ENCODE measurements at regions not wholly inside any gene's neighbourhood (a gene's known extent, or its start where the extent isn't known, plus 50 kb on each side); places are given as distances from the start of the nearest gene placed in this dataset.

DNA sequence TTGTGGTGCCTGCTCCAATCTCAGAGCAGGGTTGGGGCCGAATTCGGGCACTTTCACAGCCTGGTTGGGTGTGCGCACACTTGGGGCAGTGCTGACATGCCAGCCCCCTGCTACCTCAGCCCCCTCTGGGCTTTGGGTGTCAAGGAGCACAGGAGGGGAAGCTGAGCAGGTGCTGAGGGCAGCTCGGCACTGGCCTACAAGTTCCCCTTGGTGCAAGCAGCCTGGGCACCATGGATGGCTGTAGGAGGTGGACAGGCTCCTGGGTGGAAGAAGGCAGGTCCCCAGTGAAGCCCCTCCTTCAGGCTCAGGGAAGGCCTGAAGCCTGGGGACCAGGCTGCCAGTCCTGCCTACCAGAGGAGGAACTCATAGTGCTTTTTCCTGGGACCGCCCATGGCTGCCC, 326.6 kb downstream of the NDFIP2 start:
- no peaks in the 10 kb centered on the region for H3K36me3 ChIP-seq (ENCODE audit: insufficient read depth, low read length)
- DNase-seq (ENCODE audit: insufficient read length, low spot score, missing footprints): no peak

GRCh38 chr13:79806821-79807220, 325.9 kb downstream of the NDFIP2 start:
- Histone ChIP-seq H3K79me2 (ENCODE audit: insufficient read depth, low read length) (no peaks in the 10 kb centered on the region), H3K9me3 (ENCODE audit: low read depth, low read length) (no peaks in the 10 kb centered on the region), H3K27ac (ENCODE audit: low read depth, low read length) (no peak overlapping the region), H3K4me2 (ENCODE audit: insufficient read depth, low read length) (no peak overlapping the region), H3K36me3 (ENCODE audit: insufficient read depth, low read length) (no peaks in the 10 kb centered on the region), H3K4me3 (ENCODE audit: insufficient read depth, low read length) (no peak overlapping the region), H4K20me1 (ENCODE audit: insufficient read depth, low read length) (no peaks in the 10 kb centered on the region), H3K27me3 (ENCODE audit: insufficient read depth, low read length) (no peaks in the 10 kb centered on the region), H2AFZ (ENCODE audit: low read length) (no peak overlapping the region), H3K4me1 (ENCODE audit: insufficient read depth, low read length) (peaks cover 10% of the 10 kb centered on the region)
- DNase-seq (ENCODE audit: insufficient read length, low spot score, missing footprints): no peak
- TF ChIP-seq, protein P1, sequence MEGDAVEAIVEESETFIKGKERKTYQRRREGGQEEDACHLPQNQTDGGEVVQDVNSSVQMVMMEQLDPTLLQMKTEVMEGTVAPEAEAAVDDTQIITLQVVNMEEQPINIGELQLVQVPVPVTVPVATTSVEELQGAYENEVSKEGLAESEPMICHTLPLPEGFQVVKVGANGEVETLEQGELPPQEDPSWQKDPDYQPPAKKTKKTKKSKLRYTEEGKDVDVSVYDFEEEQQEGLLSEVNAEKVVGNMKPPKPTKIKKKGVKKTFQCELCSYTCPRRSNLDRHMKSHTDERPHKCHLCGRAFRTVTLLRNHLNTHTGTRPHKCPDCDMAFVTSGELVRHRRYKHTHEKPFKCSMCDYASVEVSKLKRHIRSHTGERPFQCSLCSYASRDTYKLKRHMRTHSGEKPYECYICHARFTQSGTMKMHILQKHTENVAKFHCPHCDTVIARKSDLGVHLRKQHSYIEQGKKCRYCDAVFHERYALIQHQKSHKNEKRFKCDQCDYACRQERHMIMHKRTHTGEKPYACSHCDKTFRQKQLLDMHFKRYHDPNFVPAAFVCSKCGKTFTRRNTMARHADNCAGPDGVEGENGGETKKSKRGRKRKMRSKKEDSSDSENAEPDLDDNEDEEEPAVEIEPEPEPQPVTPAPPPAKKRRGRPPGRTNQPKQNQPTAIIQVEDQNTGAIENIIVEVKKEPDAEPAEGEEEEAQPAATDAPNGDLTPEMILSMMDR (IDR thresholded peaks at IDR 0.05; ENCODE audit: extremely low read depth, low read depth, low read length): no peak

More for the DNA sequence above, 326.6 kb downstream of the NDFIP2 start:
- Histone ChIP-seq H4K20me1 (ENCODE audit: insufficient read depth, low read length) (no peaks in the 10 kb centered on the region), H2AFZ (ENCODE audit: low read length) (no peak overlapping the region), H3K4me1 (ENCODE audit: insufficient read depth, low read length) (peaks cover 10% of the 10 kb centered on the region), H3K4me2 (ENCODE audit: insufficient read depth, low read length) (no peak overlapping the region), H3K9me3 (ENCODE audit: low read depth, low read length) (no peaks in the 10 kb centered on the region), H3K27me3 (ENCODE audit: insufficient read depth, low read length) (no peaks in the 10 kb centered on the region), H3K27ac (ENCODE audit: low read depth, low read length) (no peak overlapping the region), H3K79me2 (ENCODE audit: insufficient read depth, low read length) (no peaks in the 10 kb centered on the region), H3K4me3 (ENCODE audit: insufficient read depth, low read length) (no peak overlapping the region)
- TF ChIP-seq, protein P1 (IDR thresholded peaks at IDR 0.05; ENCODE audit: extremely low read depth, low read depth, low read length): no peak

- no peaks in the 10 kb centered on the region for H3K79me2 ChIP-seq (ENCODE audit: insufficient read depth, low read length)
- H3K27ac ChIP-seq (ENCODE audit: low read depth, low read length): no peak overlapping the region
- H3K36me3 ChIP-seq (ENCODE audit: insufficient read depth, low read length): no peaks in the 10 kb centered on the region
- H3K9me3 ChIP-seq (ENCODE audit: low read depth, low read length): no peaks in the 10 kb centered on the region
- no peaks in the 10 kb centered on the region for H3K27me3 ChIP-seq (ENCODE audit: insufficient read depth, low read length)
- H3K4me1 ChIP-seq (ENCODE audit: insufficient read depth, low read length): peaks cover under 1% of the 10 kb centered on the region
- no peak for DNase-seq (ENCODE audit: insufficient read length, low spot score, missing footprints)
- no peaks in the 10 kb centered on the region for H4K20me1 ChIP-seq (ENCODE audit: insufficient read depth, low read length)
- H3K4me3 ChIP-seq (ENCODE audit: insufficient read depth, low read length): no peak overlapping the region
- TF ChIP-seq, protein P1 (IDR thresholded peaks at IDR 0.05; ENCODE audit: extremely low read depth, low read depth, low read length): no peak
- H3K4me2 ChIP-seq (ENCODE audit: insufficient read depth, low read length): no peak overlapping the region
- no peak overlapping the region for H2AFZ ChIP-seq (ENCODE audit: low read length)
Observed at GRCh38 chr13:79805317-79805716, 324.4 kb downstream of the NDFIP2 start.

DNA sequence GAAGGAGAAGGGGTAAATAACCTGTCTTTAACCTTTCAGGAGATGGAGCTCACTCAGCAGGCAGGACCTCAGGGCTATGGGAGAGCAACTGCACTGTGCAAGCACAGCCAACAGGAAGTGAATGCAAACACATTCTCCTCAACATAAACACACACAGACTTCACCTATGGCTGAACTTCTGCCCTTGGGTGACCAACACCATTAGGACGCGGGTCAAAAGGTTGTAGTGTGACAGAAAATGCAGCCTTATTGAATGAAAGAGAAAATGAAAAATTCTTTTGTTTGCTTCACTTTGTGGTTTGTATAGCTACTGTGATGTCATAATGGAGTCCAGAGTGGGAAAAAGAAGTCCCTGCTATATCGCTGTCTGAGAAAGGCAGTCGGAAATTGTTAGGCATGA, 323.0 kb downstream of the NDFIP2 start:
- no peak for DNase-seq (ENCODE audit: insufficient read length, low spot score, missing footprints)
- H3K4me1 ChIP-seq (ENCODE audit: insufficient read depth, low read length): no peaks in the 10 kb centered on the region
- no peaks in the 10 kb centered on the region for H3K36me3 ChIP-seq (ENCODE audit: insufficient read depth, low read length)
- H4K20me1 ChIP-seq (ENCODE audit: insufficient read depth, low read length): no peaks in the 10 kb centered on the region
- H3K79me2 ChIP-seq (ENCODE audit: insufficient read depth, low read length): no peaks in the 10 kb centered on the region
- no peak overlapping the region for H3K4me2 ChIP-seq (ENCODE audit: insufficient read depth, low read length)
- no peaks in the 10 kb centered on the region for H3K9me3 ChIP-seq (ENCODE audit: low read depth, low read length)
- no peak overlapping the region for H3K4me3 ChIP-seq (ENCODE audit: insufficient read depth, low read length)
- H3K27ac ChIP-seq (ENCODE audit: low read depth, low read length): no peak overlapping the region
- TF ChIP-seq, protein P1 (IDR thresholded peaks at IDR 0.05; ENCODE audit: extremely low read depth, low read depth, low read length): no peak
- H3K27me3 ChIP-seq (ENCODE audit: insufficient read depth, low read length): no peaks in the 10 kb centered on the region
- no peak overlapping the region for H2AFZ ChIP-seq (ENCODE audit: low read length)
